ENCODE measurements at regions not wholly inside any gene's neighbourhood (a gene's known extent, or its start where the extent isn't known, plus 50 kb on each side); places are given as distances from the start of the nearest gene placed in this dataset.

GRCh38 chr3:116877968-116878367 is 168.4 kb downstream of the TUSC7 start:
- TF ChIP-seq, protein P1, sequence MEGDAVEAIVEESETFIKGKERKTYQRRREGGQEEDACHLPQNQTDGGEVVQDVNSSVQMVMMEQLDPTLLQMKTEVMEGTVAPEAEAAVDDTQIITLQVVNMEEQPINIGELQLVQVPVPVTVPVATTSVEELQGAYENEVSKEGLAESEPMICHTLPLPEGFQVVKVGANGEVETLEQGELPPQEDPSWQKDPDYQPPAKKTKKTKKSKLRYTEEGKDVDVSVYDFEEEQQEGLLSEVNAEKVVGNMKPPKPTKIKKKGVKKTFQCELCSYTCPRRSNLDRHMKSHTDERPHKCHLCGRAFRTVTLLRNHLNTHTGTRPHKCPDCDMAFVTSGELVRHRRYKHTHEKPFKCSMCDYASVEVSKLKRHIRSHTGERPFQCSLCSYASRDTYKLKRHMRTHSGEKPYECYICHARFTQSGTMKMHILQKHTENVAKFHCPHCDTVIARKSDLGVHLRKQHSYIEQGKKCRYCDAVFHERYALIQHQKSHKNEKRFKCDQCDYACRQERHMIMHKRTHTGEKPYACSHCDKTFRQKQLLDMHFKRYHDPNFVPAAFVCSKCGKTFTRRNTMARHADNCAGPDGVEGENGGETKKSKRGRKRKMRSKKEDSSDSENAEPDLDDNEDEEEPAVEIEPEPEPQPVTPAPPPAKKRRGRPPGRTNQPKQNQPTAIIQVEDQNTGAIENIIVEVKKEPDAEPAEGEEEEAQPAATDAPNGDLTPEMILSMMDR (conservative IDR thresholded peaks at IDR 0.05; ENCODE audit: low read depth in 2 of 2) = no peak
- no peak for TF ChIP-seq EZH2phosphoT487 (IDR thresholded peaks at IDR 0.05; ENCODE audit: unreplicated experiment)
- no peak for TF ChIP-seq POLR2AphosphoS5 (IDR thresholded peaks at IDR 0.05; ENCODE audit: low read depth)
- no peak for TF ChIP-seq JUNB (IDR thresholded peaks at IDR 0.05; ENCODE audit: unreplicated experiment)
- no peak for TF ChIP-seq REST (IDR thresholded peaks at IDR 0.05; ENCODE audit: unreplicated experiment)
- TF ChIP-seq CREB1 (CRISPR knock-in tag; IDR thresholded peaks at IDR 0.05; ENCODE audit: low read depth) = no peak
- TF ChIP-seq EZH2 (IDR thresholded peaks at IDR 0.05; ENCODE audit: low read depth, unreplicated experiment) = no peak
- TF ChIP-seq, protein P2, sequence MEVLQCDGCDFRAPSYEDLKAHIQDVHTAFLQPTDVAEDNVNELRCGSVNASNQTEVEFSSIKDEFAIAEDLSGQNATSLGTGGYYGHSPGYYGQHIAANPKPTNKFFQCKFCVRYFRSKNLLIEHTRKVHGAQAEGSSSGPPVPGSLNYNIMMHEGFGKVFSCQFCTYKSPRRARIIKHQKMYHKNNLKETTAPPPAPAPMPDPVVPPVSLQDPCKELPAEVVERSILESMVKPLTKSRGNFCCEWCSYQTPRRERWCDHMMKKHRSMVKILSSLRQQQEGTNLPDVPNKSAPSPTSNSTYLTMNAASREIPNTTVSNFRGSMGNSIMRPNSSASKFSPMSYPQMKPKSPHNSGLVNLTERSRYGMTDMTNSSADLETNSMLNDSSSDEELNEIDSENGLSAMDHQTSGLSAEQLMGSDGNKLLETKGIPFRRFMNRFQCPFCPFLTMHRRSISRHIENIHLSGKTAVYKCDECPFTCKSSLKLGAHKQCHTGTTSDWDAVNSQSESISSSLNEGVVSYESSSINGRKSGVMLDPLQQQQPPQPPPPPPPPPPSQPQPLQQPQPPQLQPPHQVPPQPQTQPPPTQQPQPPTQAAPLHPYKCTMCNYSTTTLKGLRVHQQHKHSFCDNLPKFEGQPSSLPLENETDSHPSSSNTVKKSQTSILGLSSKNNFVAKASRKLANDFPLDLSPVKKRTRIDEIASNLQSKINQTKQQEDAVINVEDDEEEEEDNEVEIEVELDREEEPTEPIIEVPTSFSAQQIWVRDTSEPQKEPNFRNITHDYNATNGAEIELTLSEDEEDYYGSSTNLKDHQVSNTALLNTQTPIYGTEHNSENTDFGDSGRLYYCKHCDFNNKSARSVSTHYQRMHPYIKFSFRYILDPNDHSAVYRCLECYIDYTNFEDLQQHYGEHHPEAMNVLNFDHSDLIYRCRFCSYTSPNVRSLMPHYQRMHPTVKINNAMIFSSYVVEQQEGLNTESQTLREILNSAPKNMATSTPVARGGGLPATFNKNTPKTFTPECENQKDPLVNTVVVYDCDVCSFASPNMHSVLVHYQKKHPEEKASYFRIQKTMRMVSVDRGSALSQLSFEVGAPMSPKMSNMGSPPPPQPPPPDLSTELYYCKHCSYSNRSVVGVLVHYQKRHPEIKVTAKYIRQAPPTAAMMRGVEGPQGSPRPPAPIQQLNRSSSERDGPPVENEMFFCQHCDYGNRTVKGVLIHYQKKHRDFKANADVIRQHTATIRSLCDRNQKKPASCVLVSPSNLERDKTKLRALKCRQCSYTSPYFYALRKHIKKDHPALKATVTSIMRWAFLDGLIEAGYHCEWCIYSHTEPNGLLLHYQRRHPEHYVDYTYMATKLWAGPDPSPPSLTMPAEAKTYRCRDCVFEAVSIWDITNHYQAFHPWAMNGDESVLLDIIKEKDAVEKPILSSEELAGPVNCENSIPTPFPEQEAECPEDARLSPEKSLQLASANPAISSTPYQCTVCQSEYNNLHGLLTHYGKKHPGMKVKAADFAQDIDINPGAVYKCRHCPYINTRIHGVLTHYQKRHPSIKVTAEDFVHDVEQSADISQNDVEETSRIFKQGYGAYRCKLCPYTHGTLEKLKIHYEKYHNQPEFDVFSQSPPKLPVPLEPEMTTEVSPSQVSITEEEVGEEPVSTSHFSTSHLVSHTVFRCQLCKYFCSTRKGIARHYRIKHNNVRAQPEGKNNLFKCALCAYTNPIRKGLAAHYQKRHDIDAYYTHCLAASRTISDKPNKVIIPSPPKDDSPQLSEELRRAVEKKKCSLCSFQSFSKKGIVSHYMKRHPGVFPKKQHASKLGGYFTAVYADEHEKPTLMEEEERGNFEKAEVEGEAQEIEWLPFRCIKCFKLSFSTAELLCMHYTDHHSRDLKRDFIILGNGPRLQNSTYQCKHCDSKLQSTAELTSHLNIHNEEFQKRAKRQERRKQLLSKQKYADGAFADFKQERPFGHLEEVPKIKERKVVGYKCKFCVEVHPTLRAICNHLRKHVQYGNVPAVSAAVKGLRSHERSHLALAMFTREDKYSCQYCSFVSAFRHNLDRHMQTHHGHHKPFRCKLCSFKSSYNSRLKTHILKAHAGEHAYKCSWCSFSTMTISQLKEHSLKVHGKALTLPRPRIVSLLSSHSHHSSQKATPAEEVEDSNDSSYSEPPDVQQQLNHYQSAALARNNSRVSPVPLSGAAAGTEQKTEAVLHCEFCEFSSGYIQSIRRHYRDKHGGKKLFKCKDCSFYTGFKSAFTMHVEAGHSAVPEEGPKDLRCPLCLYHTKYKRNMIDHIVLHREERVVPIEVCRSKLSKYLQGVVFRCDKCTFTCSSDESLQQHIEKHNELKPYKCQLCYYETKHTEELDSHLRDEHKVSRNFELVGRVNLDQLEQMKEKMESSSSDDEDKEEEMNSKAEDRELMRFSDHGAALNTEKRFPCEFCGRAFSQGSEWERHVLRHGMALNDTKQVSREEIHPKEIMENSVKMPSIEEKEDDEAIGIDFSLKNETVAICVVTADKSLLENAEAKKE (CRISPR knock-in tag; IDR thresholded peaks at IDR 0.05) = no peak

All from GM23338 (cell line).